ENCODE measurements at regions not wholly inside any gene's neighbourhood (a gene's known extent, or its start where the extent isn't known, plus 50 kb on each side); places are given as distances from the start of the nearest gene placed in this dataset.
"Not testable (repeated sequence)": the region's sequence is repeated elsewhere in the genome, so short reads cannot be mapped to it uniquely, and the experiment has no call there.

- DNase-seq: no peak
Observed at GRCh38 chr14:106347291-106347778, 821.0 kb downstream of the TMEM121 start.

GRCh38 chr14:106347890-106348755 lies 821.7 kb downstream of the TMEM121 start:
- no peak for DNase-seq

GRCh38 chr14:106348873-106349540 lies 822.6 kb downstream of the TMEM121 start:
- peak; percentile 73 to 83 for DNase-seq

GRCh38 chr14:106349678-106350457 lies 823.5 kb downstream of the TMEM121 start:
- DNase-seq: not testable (repeated sequence)

GRCh38 chr14:106355007-106355791 lies 828.8 kb downstream of the TMEM121 start:
- DNase-seq: not testable (repeated sequence)

GRCh38 chr14:106355881-106356642 lies 829.7 kb downstream of the TMEM121 start:
- not testable (repeated sequence) for DNase-seq

GRCh38 chr14:106356643-106356930 lies 830.2 kb downstream of the TMEM121 start:
- not testable (repeated sequence) for DNase-seq

GRCh38 chr14:106359157-106359887 lies 832.9 kb downstream of the TMEM121 start:
- DNase-seq: peak in 1 of 2 donors; percentile 32

GRCh38 chr14:106365371-106365770 lies 839.0 kb downstream of the TMEM121 start:
- DNase-seq: not testable (repeated sequence)

GRCh38 chr14:106365894-106366293 lies 839.5 kb downstream of the TMEM121 start:
- not testable (repeated sequence) for DNase-seq

- not testable (repeated sequence) for DNase-seq
Observed at GRCh38 chr14:106366971-106367370, 840.6 kb downstream of the TMEM121 start.

- DNase-seq: not testable (repeated sequence)
Observed at GRCh38 chr14:106369456-106369855, 843.1 kb downstream of the TMEM121 start.

- peak; percentile 78 to 79 for DNase-seq
Observed at GRCh38 chr14:106372870-106373652, 846.7 kb downstream of the TMEM121 start.

GRCh38 chr14:106373653-106374110 lies 847.3 kb downstream of the TMEM121 start:
- DNase-seq: not testable (repeated sequence)

GRCh38 chr14:106377432-106377831 lies 851.0 kb downstream of the TMEM121 start:
- no peak for DNase-seq

- DNase-seq: peak; percentile 29 to 37
Observed at GRCh38 chr14:106378191-106378590, 851.8 kb downstream of the TMEM121 start.

GRCh38 chr14:106380740-106381139 lies 854.4 kb downstream of the TMEM121 start:
- no peak for DNase-seq

GRCh38 chr14:106389186-106389585 lies 862.8 kb downstream of the TMEM121 start:
- DNase-seq: not testable (repeated sequence)

GRCh38 chr14:106390401-106390800 lies 864.0 kb downstream of the TMEM121 start:
- no peak for DNase-seq

- no peak for DNase-seq
Observed at GRCh38 chr14:106390947-106391346, 864.6 kb downstream of the TMEM121 start.

Measured in CD4-positive, alpha-beta T cell treated with Interleukin-1 beta for 1 hour (primary cell).